ENCODE measurements at regions not wholly inside any gene's neighbourhood (a gene's known extent, or its start where the extent isn't known, plus 50 kb on each side); places are given as distances from the start of the nearest gene placed in this dataset.

DNA sequence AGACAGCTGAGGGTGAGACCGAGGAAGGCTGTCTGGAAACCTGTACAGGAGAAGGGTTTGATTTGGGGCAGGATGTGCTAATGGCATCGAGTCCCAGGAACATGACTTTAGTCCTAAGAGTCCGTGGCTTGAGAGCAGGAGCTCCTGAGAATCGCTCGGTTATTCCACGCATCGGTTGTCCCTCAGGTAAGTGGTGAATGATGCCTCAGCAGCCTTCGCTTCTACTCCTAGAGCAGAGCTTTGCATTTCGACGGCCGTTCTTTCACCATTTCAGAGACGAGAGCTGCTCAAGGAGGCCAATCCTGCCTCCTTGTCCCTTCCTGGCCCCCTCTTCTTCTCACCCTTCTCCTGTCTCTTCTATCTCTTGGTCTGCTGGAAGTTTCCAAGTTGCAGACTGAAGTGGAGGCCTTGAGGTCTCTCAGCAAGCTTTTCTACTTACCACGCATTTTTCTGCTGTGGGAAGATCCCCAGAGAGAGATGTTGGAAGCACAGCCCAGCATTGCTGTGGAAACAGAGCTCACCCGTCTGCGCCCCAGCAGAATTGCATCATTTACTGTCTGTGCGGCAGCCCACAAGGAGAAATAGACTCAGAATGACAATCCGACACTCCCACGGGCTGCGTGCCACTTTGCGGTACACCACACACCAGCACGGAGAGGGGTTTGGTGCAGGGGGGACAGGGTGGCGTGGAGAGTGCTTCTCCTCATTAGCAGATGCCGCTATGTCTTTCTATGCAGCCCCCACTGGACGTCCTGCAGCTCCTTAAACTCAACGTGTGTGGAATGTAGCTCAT is 270.7 kb upstream of the C1orf174 start:
- Histone ChIP-seq H3K27me3 (ENCODE audit: control insufficient read depth, insufficient read depth, low read length) (no peaks in the 10 kb centered on the region), H3K9me3 (ENCODE audit: control insufficient read depth, insufficient read depth, low read length) (peaks cover 8% of the 10 kb centered on the region), H3K4me1 (ENCODE audit: control insufficient read depth, insufficient read depth, low read length) (no peaks in the 10 kb centered on the region)

DNA sequence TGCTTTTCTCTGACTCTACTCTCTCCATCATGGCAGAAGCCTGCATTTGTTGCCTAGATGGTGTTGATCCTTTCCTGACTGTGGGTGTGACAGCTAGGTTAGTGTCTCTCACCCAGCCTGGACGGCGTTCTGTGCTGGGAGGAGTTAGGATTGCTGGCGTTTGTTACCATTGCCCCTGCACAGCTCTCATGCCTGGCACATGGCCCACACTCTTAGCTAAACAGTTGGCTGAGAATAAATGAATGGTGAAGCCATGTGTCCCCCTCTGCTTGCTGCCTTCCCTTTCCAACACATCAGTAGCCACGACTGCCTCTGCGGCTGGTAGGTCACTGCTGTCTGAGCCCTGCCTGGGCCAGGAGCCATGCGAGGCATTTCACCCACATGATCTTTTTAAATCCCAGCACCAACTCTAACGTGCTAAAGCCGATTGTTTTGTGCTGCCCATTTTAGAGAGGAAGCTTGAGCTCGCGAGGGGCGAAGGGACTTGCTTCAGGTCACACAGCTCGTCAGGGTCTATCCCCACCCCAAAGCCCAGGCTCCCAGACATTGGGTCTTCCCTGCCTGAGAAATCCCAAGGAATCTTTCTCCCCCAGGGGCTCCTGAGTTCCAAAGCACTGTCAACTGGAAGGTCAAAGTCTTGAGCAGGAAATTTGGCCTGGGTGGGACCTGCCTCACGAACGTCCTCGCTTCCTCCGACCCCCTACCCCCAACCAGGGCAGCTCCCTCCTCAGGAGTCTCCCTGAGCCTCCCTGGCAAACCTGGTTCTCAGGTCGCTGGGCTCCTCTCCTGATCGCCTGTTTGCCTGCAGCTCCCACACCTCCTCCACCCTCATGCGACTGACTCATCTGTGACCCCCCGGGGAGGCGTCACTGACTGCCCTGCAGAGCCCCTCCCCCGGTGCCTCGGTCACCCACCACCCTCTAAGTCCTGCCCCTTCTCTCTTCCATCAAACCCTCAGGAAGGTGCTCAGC is 271.7 kb upstream of the C1orf174 start:
- no peaks in the 10 kb centered on the region for H3K27me3 ChIP-seq (ENCODE audit: control insufficient read depth, insufficient read depth, low read length)
- H3K36me3 ChIP-seq (ENCODE audit: control insufficient read depth, insufficient read depth, low read length), result no peaks in the 10 kb centered on the region
- H3K4me3 ChIP-seq (ENCODE audit: low read depth, low read length), result no peak overlapping the region
- H3K4me1 ChIP-seq (ENCODE audit: control insufficient read depth, insufficient read depth, low read length), result no peaks in the 10 kb centered on the region
- H3K9me3 ChIP-seq (ENCODE audit: control insufficient read depth, insufficient read depth, low read length), result peaks cover 8% of the 10 kb centered on the region
- no peak overlapping the region for H3K9ac ChIP-seq (ENCODE audit: low read depth, low read length)

More for the DNA sequence above, 270.7 kb upstream of the C1orf174 start:
- no peak overlapping the region for H3K4me3 ChIP-seq (ENCODE audit: low read depth, low read length)
- no peaks in the 10 kb centered on the region for H3K36me3 ChIP-seq (ENCODE audit: control insufficient read depth, insufficient read depth, low read length)
- H3K9ac ChIP-seq (ENCODE audit: low read depth, low read length), result no peak overlapping the region

DNA sequence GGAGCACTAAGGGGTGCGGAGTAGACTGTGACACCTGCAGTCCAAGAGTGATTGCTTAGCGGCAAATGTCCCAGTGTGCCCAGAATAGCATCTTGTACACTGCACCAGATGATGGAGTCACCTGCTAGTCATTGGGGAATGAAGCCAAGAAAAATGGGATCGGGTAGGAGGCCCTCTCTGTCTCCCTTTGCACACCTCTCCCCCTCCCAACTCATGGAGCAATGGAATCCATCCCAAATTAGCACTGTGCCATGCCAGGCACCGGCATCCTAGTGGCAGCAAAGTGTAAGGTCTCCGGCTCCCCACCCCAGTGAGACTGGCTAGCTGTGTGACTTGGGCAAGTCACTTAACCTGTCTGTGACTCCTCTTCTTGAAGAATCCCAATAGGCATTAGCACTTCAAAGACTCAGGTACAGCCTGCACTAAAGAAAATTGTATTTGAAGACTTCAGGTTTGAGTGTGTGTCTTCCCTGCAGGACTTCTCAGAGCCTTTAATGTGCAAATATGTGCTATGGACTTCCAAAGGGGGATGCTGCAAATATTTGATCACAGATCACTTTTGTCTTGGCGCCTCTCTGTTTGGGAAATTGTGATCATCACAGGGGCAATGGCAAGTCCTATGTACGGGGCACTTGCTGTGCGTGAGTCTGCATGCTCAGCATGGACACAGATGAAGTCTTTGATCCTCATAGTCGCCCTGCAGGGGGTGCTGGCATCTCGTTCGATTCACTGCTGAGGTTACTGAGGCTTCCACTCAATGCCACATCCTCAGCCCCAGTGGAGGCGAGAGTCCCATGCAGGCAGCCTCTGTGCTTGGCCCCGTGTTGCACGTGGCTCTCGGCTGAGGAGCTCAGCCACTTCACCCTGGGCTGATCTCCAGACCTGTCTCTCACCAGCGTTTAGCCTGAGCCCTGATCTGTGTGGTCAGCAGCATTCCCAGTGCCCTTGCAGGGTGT is 272.9 kb upstream of the C1orf174 start:
- no peaks in the 10 kb centered on the region for H3K27me3 ChIP-seq (ENCODE audit: control insufficient read depth, insufficient read depth, low read length)
- H3K9ac ChIP-seq (ENCODE audit: low read depth, low read length), result no peak overlapping the region
- H3K36me3 ChIP-seq (ENCODE audit: control insufficient read depth, insufficient read depth, low read length), result no peaks in the 10 kb centered on the region
- H3K9me3 ChIP-seq (ENCODE audit: control insufficient read depth, insufficient read depth, low read length), result peaks cover 8% of the 10 kb centered on the region
- H3K4me3 ChIP-seq (ENCODE audit: low read depth, low read length), result no peak overlapping the region
- H3K4me1 ChIP-seq (ENCODE audit: control insufficient read depth, insufficient read depth, low read length), result no peaks in the 10 kb centered on the region

DNA sequence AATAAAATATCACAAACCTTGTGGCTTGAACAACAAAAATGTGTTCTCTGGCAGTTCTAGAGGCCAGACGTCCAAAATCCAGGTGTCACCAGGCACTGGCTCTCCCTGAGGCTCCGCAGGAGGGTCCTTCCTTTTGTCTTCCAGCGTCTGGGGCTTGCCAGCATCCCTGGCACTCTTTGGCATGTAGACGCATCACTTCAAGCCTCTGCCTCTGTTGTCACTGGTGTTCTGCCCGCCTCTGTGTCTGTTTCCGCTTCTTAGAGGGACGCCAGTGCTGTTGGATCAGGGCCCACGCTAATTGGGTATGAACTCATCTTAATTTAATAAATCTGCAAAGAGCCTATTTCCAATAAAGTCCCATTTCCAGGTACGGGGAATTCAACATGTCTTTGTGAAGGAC is 273.7 kb upstream of the C1orf174 start:
- Histone ChIP-seq H3K9me3 (ENCODE audit: control insufficient read depth, insufficient read depth, low read length) (peaks cover 8% of the 10 kb centered on the region), H3K27me3 (ENCODE audit: control insufficient read depth, insufficient read depth, low read length) (no peaks in the 10 kb centered on the region), H3K4me3 (ENCODE audit: low read depth, low read length) (no peak overlapping the region), H3K4me1 (ENCODE audit: control insufficient read depth, insufficient read depth, low read length) (no peaks in the 10 kb centered on the region), H3K36me3 (ENCODE audit: control insufficient read depth, insufficient read depth, low read length) (no peaks in the 10 kb centered on the region), H3K9ac (ENCODE audit: low read depth, low read length) (no peak overlapping the region)

DNA sequence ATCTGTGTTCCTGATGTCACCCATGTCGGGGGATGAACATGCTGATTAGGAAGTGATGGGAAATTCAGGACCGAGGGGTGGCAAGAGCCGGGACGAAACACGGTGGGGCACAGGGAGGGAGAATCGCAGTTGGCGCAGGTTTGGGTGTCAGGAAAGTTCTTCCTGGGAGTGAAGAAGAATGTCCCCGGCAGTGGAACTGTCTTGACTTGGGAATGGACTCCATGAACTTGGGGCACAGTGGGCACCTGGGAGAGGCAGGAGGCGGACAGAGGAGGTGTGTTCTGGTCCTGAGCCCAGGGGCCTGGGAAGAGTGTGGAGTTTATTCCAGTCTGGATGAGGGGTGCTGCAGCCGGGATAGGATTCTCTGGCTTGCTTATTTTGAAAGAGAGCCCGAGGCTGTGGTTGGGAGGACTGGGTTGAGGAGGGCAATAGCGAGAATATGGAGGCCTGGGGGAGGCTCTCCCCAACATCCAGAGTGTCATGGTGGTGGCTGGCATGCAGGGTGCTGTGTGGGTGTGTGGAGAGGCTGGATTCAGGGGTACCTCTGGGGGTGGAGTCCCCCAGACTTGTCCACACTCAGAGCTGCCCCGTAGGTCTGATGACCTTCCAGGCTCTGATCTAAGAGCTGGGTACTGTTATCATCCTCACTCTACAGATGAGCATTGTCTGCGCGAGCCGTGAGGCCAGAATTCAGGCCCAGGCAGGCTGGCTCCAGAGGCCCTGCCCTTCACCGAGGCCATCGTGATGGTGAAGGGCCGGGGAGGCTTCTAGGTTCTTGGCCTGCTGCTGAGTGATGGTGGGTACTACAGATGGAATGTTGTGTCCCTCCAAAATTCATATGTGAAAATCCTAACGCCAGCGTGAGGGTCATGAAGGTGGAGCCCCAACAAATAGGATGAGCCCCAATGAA is 274.5 kb upstream of the C1orf174 start:
- H3K36me3 ChIP-seq (ENCODE audit: control insufficient read depth, insufficient read depth, low read length), result no peaks in the 10 kb centered on the region
- no peaks in the 10 kb centered on the region for H3K4me1 ChIP-seq (ENCODE audit: control insufficient read depth, insufficient read depth, low read length)
- no peaks in the 10 kb centered on the region for H3K27me3 ChIP-seq (ENCODE audit: control insufficient read depth, insufficient read depth, low read length)
- H3K9ac ChIP-seq (ENCODE audit: low read depth, low read length), result no peak overlapping the region
- no peak overlapping the region for H3K4me3 ChIP-seq (ENCODE audit: low read depth, low read length)
- peaks cover 8% of the 10 kb centered on the region for H3K9me3 ChIP-seq (ENCODE audit: control insufficient read depth, insufficient read depth, low read length)

DNA sequence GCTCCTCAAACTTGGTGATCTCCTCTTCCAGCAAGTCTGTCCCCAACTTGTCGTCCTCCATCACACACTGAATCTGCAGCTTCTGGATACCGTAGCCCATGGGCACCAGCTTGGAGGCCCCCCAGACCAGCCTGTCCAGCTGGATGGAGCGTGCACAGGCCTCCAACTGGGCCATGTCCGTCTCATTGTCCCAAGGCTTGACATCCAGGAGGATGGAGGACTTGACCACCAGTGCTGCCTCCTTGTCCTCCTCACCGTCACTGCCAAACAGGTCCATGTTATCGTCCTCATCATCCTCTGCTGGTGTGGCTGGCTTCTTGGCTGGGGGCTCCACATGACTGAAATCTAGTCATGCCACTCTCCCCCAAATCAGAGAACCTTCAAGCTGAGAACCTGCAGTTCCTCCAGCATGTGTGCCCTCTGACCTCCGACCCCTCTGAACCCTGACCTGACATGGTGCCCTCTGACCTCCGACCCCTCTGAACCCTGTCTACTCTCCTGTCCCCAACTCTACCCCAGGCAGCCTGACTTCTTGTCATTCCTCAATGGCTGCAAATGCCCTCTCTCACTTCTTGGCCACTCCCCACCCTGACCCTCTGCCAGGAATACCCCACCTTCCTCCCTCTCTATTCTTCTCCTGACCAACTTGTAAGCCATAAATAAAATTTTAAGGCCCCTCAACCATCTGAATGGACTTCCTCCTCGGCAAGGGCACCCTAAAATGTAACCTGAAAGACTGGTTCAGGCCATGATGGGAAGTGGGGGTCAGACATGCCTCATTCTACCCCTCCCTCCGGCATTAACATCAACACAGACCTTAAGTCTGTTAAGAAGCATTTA is 275.7 kb upstream of the C1orf174 start:
- Histone ChIP-seq H3K4me3 (ENCODE audit: low read depth, low read length) (no peak overlapping the region), H3K9ac (ENCODE audit: low read depth, low read length) (no peak overlapping the region), H3K4me1 (ENCODE audit: control insufficient read depth, insufficient read depth, low read length) (no peaks in the 10 kb centered on the region), H3K9me3 (ENCODE audit: control insufficient read depth, insufficient read depth, low read length) (peaks cover 8% of the 10 kb centered on the region), H3K27me3 (ENCODE audit: control insufficient read depth, insufficient read depth, low read length) (no peaks in the 10 kb centered on the region), H3K36me3 (ENCODE audit: control insufficient read depth, insufficient read depth, low read length) (no peaks in the 10 kb centered on the region)

DNA sequence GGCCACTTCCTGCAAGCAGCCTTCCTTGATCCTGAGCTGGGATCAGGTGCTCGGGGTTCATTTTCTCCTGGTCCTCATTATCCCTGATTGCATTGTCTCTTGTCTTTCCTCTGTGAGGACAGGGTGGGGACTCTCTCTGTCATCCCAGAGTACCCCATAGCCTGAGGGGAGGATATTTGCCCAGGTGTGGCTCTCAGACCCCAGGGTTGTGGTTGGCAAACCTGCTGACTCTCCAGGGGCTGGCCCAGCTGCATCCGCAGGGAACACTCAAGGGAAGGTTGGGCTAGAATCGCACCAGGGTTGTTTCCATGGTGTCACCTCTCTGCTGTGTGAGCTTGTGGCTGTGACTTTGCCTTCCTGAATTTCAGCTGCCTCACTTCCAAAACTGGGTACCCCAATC is 276.8 kb upstream of the C1orf174 start:
- no peak overlapping the region for H3K9ac ChIP-seq (ENCODE audit: low read depth, low read length)
- H3K4me1 ChIP-seq (ENCODE audit: control insufficient read depth, insufficient read depth, low read length), result no peaks in the 10 kb centered on the region
- no peaks in the 10 kb centered on the region for H3K36me3 ChIP-seq (ENCODE audit: control insufficient read depth, insufficient read depth, low read length)
- no peak overlapping the region for H3K4me3 ChIP-seq (ENCODE audit: low read depth, low read length)
- H3K9me3 ChIP-seq (ENCODE audit: control insufficient read depth, insufficient read depth, low read length), result peaks cover 8% of the 10 kb centered on the region
- H3K27me3 ChIP-seq (ENCODE audit: control insufficient read depth, insufficient read depth, low read length), result no peaks in the 10 kb centered on the region

DNA sequence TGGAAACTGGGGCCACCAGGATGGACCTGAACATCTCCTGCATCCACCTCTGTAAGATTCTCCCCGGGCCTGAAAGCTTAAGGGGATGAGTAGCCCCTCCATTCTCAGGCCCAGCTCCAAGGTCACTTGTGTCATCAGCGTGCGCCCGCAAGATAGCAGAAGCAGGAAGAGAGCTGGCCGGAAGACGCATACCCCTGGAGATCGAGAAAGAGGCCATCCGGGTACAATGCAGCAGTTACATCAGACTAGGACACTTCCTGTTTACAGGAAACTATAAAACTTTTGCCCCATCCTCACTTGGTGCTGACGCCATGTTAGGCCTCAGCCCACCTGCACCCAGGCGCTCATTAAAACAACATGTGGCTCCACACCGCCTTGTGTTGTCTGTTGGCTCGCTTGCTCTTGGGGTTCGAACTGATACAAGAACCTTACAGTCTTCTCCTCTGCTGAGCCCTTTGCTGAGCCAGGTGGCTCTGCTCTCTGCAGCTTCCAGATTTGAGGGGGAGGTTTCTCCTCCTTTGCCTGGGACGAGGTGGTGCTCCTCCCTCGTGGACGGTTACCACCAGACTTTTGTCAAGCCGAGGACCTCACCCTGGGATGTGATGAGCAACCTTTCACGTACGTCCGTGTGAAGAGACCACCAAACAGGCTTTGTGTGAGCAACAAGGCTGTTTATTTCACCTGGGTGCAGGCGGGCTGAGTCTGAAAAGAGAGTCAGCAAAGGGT is 277.5 kb upstream of the C1orf174 start:
- Histone ChIP-seq H3K4me3 (ENCODE audit: low read depth, low read length) (no peak overlapping the region), H3K9me3 (ENCODE audit: control insufficient read depth, insufficient read depth, low read length) (peaks cover 6% of the 10 kb centered on the region), H3K27me3 (ENCODE audit: control insufficient read depth, insufficient read depth, low read length) (no peaks in the 10 kb centered on the region), H3K4me1 (ENCODE audit: control insufficient read depth, insufficient read depth, low read length) (no peaks in the 10 kb centered on the region), H3K9ac (ENCODE audit: low read depth, low read length) (no peak overlapping the region), H3K36me3 (ENCODE audit: control insufficient read depth, insufficient read depth, low read length) (no peaks in the 10 kb centered on the region)

DNA sequence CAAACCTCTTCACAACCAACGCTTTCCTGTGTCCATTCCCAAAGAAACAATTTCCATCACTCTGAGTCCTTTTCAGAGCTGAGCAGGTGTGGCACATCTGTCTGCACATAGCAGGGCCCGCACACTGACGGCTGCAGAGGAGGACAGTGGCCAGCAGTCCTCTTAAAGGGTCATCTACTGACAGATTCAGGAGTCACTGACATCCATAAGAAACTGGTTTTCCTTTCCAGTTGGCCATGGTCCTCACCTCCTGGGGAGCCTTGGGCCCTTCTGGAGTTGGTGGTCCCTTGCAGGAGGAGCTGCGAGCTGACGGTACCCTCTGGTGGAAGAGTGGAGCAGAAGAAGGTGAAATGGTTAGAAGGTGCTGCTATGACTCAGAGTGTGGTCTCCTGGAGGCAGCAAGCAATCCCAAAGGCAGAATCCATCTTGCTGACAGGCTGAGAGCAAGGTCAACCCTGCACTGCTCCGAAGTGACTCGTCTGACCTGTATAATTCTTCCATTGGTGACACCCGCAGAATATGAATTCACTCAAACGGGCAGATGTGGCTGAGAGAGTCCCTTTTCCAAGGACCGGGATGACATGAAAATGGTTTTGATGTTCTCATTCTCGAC is 278.5 kb upstream of the C1orf174 start:
- Histone ChIP-seq H3K9me3 (ENCODE audit: control insufficient read depth, insufficient read depth, low read length) (no peaks in the 10 kb centered on the region), H3K4me3 (ENCODE audit: low read depth, low read length) (no peak overlapping the region), H3K4me1 (ENCODE audit: control insufficient read depth, insufficient read depth, low read length) (no peaks in the 10 kb centered on the region), H3K36me3 (ENCODE audit: control insufficient read depth, insufficient read depth, low read length) (no peaks in the 10 kb centered on the region), H3K27me3 (ENCODE audit: control insufficient read depth, insufficient read depth, low read length) (no peaks in the 10 kb centered on the region), H3K9ac (ENCODE audit: low read depth, low read length) (no peak overlapping the region)
